Hepatocyte (in vitro differentiated cells): ENCODE measurements at regions not wholly inside any gene's neighbourhood (a gene's known extent, or its start where the extent isn't known, plus 50 kb on each side); places are given as distances from the start of the nearest gene placed in this dataset.

Source experiments
- CTCF ChIP-seq: fragments of 200-600 bp; sonication (generic); IDR thresholded peaks from 2 replicates; pipeline ENCODE4 v1.5.1; 2016; ENCODE audit warnings: antibody characterized with exemption, mild to moderate bottlenecking; ENCODE audit not compliant: poor library complexity
- EZH2 ChIP-seq: fragments of 200-600 bp; sonication (generic); IDR thresholded peaks from 2 replicates; pipeline ENCODE4 v1.6.1; 2016; ENCODE audit warnings: antibody characterized with exemption, mild to moderate bottlenecking, borderline replicate concordance
- EZH2phosphoT487 ChIP-seq: fragments of 200-600 bp; sonication (generic); IDR thresholded peaks from one replicate; pipeline ENCODE4 v1.6.1; 2018; ENCODE audit warnings: antibody characterized with exemption, mild to moderate bottlenecking, low read depth, moderate library complexity; ENCODE audit not compliant: unreplicated experiment, severe bottlenecking

GRCh38 chr2:366706-367105, 78.8 kb upstream of the ALKAL2 start:
- TF ChIP-seq EZH2 (no peak), CTCF (no peak), EZH2phosphoT487 (no peak)
